GM10266 (cell line): ENCODE measurements at regions not wholly inside any gene's neighbourhood (a gene's known extent, or its start where the extent isn't known, plus 50 kb on each side); places are given as distances from the start of the nearest gene placed in this dataset.

Experiments
- DNase-seq: peaks from one replicate; pipeline ENCODE4 v3.0.0; 2012; ENCODE audit errors: extremely low spot score
- CTCF ChIP-seq: IDR thresholded peaks from 2 replicates; pipeline ENCODE4 v1.5.1; 2012; ENCODE audit warnings: mild to moderate bottlenecking, low read depth; ENCODE audit not compliant: control insufficient read depth, insufficient read depth; ENCODE audit errors: missing control alignments

- DNase-seq: no peak
These were observed 337.5 kb downstream of the MFSD1 start for GRCh38 chr3:159139326-159139725.

GRCh38 chr3:159144472-159144871, 342.6 kb downstream of the MFSD1 start:
- TF ChIP-seq CTCF: no peak

More at GRCh38 chr3:159139326-159139725, 337.5 kb downstream of the MFSD1 start:
- TF ChIP-seq CTCF: no peak

GRCh38 chr3:159144891-159145290, 343.0 kb downstream of the MFSD1 start:
- DNase-seq: no peak
- no peak for TF ChIP-seq CTCF

More at GRCh38 chr3:159144472-159144871, 342.6 kb downstream of the MFSD1 start:
- no peak for DNase-seq

GRCh38 chr3:159146392-159146791, 344.5 kb downstream of the MFSD1 start:
- TF ChIP-seq CTCF: no peak
- no peak for DNase-seq

GRCh38 chr3:159146856-159147435, 345.1 kb downstream of the MFSD1 start:
- no peak for DNase-seq
- no peak for TF ChIP-seq CTCF

- TF ChIP-seq CTCF: no peak
- DNase-seq: no peak
These were observed 346.0 kb downstream of the MFSD1 start for GRCh38 chr3:159147813-159148212.

- TF ChIP-seq CTCF: no peak
- no peak for DNase-seq
These were observed 346.6 kb downstream of the MFSD1 start for GRCh38 chr3:159148466-159148865.
